WTC11 (cell line): ENCODE measurements at regions not wholly inside any gene's neighbourhood (a gene's known extent, or its start where the extent isn't known, plus 50 kb on each side); places are given as distances from the start of the nearest gene placed in this dataset.

Experiments
- ATAC-seq: fragments of 200-7000 bp; cut with Tn5 transposase; 2 replicates; pipeline ENCODE4 v1.10.0; 2021; ENCODE audit warnings: mild to moderate bottlenecking, moderate library complexity
- CTCF ChIA-PET: fragments of 300-600 bp; sonication (Branson Sonifier 250); formaldehyde crosslinking; loops from one replicate; lab custom pipeline; 2021; ENCODE audit warnings: antibody characterized with exemption; lab: Charles Lee
- POLR2A ChIA-PET: fragments of 350-600 bp; sonication (Branson Sonifier 250); formaldehyde crosslinking; loops from one replicate; lab custom pipeline; 2021; ENCODE audit warnings: antibody characterized with exemption; lab: Charles Lee
- DNase-seq: peaks from one replicate; pipeline ENCODE4 v3.0.0; 2021; ENCODE audit warnings: low spot score
- H3K27ac Mint-ChIP-seq: 2 replicates; pipeline ENCODE4 v1.8.0; 2021; ENCODE audit warnings: mixed read lengths
- H3K27me3 Mint-ChIP-seq: 2 replicates; pipeline ENCODE4 v1.8.0; 2021; ENCODE audit warnings: low read depth, mild to moderate bottlenecking, moderate library complexity, mixed read lengths
- H3K36me3 Mint-ChIP-seq: 2 replicates; pipeline ENCODE4 v1.8.0; 2021; ENCODE audit warnings: mixed read lengths
- H3K4me1 Mint-ChIP-seq: 2 replicates; pipeline ENCODE4 v1.8.0; 2022; ENCODE audit warnings: mixed read lengths
- H3K4me3 Mint-ChIP-seq: 2 replicates; pipeline ENCODE4 v1.8.0; 2021; ENCODE audit warnings: mild to moderate bottlenecking, moderate library complexity, mixed read lengths
- H3K9me3 Mint-ChIP-seq: 2 replicates; pipeline ENCODE4 v1.8.0; 2021; ENCODE audit warnings: mixed read lengths
- CREB1 ChIP-seq: sonication (generic); formaldehyde crosslinking; IDR thresholded peaks from 2 replicates; pipeline ENCODE4 v1.8.0; 2023; ENCODE audit warnings: mild to moderate bottlenecking, missing genetic modification reagents
- E2F1 ChIP-seq: sonication (generic); formaldehyde crosslinking; IDR thresholded peaks from 2 replicates; pipeline ENCODE4 v1.8.0; 2022; ENCODE audit warnings: mild to moderate bottlenecking, missing genetic modification reagents
- ETV6 ChIP-seq: sonication (generic); formaldehyde crosslinking; IDR thresholded peaks from 2 replicates; pipeline ENCODE4 v1.8.1; 2022; ENCODE audit warnings: mild to moderate bottlenecking, missing genetic modification reagents
- GRHL2 ChIP-seq: fragments of 250-450 bp; sonication (Bioruptor Pico); IDR thresholded peaks from 2 replicates; pipeline ENCODE4 v1.8.0; 2022; ENCODE audit warnings: mild to moderate bottlenecking, moderate library complexity; ENCODE audit not compliant: insufficient replicate concordance, severe bottlenecking
- HMGXB4 ChIP-seq: sonication (generic); formaldehyde crosslinking; IDR thresholded peaks from 2 replicates; pipeline ENCODE4 v1.8.1; 2023; ENCODE audit warnings: mild to moderate bottlenecking, moderate library complexity, missing genetic modification reagents
- IRF2 ChIP-seq: sonication (generic); formaldehyde crosslinking; IDR thresholded peaks from 2 replicates; pipeline ENCODE4 v1.8.0; 2022; ENCODE audit warnings: low read depth, missing genetic modification reagents, borderline replicate concordance
- JUN ChIP-seq: sonication (generic); formaldehyde crosslinking; IDR thresholded peaks from 2 replicates; pipeline ENCODE4 v1.8.0; 2023; ENCODE audit warnings: mild to moderate bottlenecking, missing genetic modification reagents
- KAT7 ChIP-seq: sonication (generic); formaldehyde crosslinking; IDR thresholded peaks from 2 replicates; pipeline ENCODE4 v1.8.1; 2023; ENCODE audit warnings: missing genetic modification reagents, mild to moderate bottlenecking, borderline replicate concordance
- NFATC4 ChIP-seq: fragments of 250-450 bp; sonication (Bioruptor Pico); IDR thresholded peaks from 2 replicates; pipeline ENCODE4 v1.9.0; 2021; ENCODE audit warnings: mild to moderate bottlenecking
- PRDM15 ChIP-seq: sonication (generic); formaldehyde crosslinking; IDR thresholded peaks from 2 replicates; pipeline ENCODE4 v1.8.0; 2022; ENCODE audit warnings: missing genetic modification reagents
- PRRX2 ChIP-seq: fragments of 250-450 bp; sonication (Bioruptor Pico); IDR thresholded peaks from 2 replicates; pipeline ENCODE4 v1.8.0; 2021; ENCODE audit warnings: mild to moderate bottlenecking
- ZBTB21 ChIP-seq: sonication (generic); formaldehyde crosslinking; IDR thresholded peaks from 2 replicates; pipeline ENCODE4 v1.8.1; 2023; ENCODE audit warnings: mild to moderate bottlenecking, missing genetic modification reagents, borderline replicate concordance
- ZNF219 ChIP-seq: sonication (generic); formaldehyde crosslinking; IDR thresholded peaks from 2 replicates; pipeline ENCODE4 v1.8.0; 2023; ENCODE audit warnings: missing genetic modification reagents, mild to moderate bottlenecking, borderline replicate concordance
- ZNF396 ChIP-seq: fragments of 250-450 bp; sonication (Bioruptor Pico); IDR thresholded peaks from 2 replicates; pipeline ENCODE4 v1.8.0; 2021; ENCODE audit warnings: mild to moderate bottlenecking, moderate library complexity, borderline replicate concordance
- TF ChIP-seq, protein P1 (sequence below): sonication (generic); formaldehyde crosslinking; IDR thresholded peaks from 2 replicates; pipeline ENCODE4 v1.8.1; 2023; ENCODE audit warnings: mild to moderate bottlenecking, missing genetic modification reagents
- TF ChIP-seq, protein P2 (sequence below): sonication (generic); formaldehyde crosslinking; IDR thresholded peaks from 2 replicates; pipeline ENCODE4 v1.8.1; 2022; ENCODE audit warnings: low read depth, mild to moderate bottlenecking, moderate library complexity, missing genetic modification reagents, borderline replicate concordance
- TF ChIP-seq, protein P3 (sequence below): sonication (generic); formaldehyde crosslinking; IDR thresholded peaks from 2 replicates; pipeline ENCODE4 v1.8.0; 2022; ENCODE audit warnings: mild to moderate bottlenecking, missing genetic modification reagents

DNA sequence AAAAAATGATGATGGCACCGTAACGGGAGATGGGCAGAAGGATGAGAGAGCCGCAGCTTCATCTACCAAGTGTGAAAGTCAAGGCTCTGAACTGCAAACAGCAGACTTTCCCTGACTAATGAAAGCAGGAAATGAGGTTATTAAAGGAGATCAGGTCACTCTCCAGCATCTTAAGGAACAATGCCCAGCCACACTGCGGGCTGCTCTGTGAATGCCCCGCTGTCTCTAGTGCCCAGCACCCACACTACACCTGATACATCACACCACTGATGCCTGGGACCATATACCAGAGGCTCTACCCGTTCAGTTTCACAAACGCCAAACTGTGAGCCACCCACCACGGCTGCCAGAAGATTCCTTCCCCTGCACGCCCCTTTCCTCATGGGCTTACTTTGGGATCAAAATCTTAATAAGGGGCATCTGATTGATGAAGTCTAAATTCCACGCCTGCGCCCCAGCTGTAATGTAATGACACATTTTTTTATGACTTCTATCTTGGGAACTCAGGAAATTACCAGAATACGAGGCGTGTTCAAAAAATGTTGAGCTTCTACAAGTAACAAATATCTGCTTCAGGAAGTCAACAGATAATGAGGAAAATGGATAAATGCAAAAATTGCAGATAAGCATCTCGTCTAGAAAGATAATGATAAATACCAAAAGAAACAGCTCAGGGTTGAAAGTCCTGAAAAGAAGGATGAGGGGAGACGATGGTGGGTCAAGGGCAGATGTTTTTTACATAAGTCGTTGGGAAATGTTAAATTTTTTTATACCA lies 72.0 kb downstream of the MIS18A start:
- TF ChIP-seq PRRX2 (CRISPR knock-in tag) (no peak), PRDM15 (no peak), NFATC4 (CRISPR knock-in tag) (no peak), ZNF396 (no peak), CREB1 (CRISPR knock-in tag) (no peak), JUN (CRISPR knock-in tag) (no peak), ZNF219 (no peak), HMGXB4 (CRISPR knock-in tag) (no peak), IRF2 (CRISPR knock-in tag) (no peak), ZBTB21 (CRISPR knock-in tag) (no peak)
- TF ChIP-seq, protein P1, sequence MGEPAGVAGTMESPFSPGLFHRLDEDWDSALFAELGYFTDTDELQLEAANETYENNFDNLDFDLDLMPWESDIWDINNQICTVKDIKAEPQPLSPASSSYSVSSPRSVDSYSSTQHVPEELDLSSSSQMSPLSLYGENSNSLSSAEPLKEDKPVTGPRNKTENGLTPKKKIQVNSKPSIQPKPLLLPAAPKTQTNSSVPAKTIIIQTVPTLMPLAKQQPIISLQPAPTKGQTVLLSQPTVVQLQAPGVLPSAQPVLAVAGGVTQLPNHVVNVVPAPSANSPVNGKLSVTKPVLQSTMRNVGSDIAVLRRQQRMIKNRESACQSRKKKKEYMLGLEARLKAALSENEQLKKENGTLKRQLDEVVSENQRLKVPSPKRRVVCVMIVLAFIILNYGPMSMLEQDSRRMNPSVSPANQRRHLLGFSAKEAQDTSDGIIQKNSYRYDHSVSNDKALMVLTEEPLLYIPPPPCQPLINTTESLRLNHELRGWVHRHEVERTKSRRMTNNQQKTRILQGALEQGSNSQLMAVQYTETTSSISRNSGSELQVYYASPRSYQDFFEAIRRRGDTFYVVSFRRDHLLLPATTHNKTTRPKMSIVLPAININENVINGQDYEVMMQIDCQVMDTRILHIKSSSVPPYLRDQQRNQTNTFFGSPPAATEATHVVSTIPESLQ (CRISPR knock-in tag) = no peak
- TF ChIP-seq, protein P2, sequence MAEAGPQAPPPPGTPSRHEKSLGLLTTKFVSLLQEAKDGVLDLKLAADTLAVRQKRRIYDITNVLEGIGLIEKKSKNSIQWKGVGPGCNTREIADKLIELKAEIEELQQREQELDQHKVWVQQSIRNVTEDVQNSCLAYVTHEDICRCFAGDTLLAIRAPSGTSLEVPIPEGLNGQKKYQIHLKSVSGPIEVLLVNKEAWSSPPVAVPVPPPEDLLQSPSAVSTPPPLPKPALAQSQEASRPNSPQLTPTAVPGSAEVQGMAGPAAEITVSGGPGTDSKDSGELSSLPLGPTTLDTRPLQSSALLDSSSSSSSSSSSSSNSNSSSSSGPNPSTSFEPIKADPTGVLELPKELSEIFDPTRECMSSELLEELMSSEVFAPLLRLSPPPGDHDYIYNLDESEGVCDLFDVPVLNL (CRISPR knock-in tag) = no peak
- TF ChIP-seq, protein P3, sequence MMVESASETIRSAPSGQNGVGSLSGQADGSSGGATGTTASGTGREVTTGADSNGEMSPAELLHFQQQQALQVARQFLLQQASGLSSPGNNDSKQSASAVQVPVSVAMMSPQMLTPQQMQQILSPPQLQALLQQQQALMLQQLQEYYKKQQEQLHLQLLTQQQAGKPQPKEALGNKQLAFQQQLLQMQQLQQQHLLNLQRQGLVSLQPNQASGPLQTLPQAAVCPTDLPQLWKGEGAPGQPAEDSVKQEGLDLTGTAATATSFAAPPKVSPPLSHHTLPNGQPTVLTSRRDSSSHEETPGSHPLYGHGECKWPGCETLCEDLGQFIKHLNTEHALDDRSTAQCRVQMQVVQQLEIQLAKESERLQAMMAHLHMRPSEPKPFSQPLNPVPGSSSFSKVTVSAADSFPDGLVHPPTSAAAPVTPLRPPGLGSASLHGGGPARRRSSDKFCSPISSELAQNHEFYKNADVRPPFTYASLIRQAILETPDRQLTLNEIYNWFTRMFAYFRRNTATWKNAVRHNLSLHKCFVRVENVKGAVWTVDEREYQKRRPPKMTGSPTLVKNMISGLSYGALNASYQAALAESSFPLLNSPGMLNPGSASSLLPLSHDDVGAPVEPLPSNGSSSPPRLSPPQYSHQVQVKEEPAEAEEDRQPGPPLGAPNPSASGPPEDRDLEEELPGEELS (CRISPR knock-in tag) = no peak
- Mint-ChIP-seq H3K4me1 (peaks cover 3% of the 10 kb centered on the region; the same call in 1 of the 2 replicates), H3K27me3 (no peaks in the 10 kb centered on the region), H3K4me3 (no peak overlapping the region), H3K27ac (no peak overlapping the region), H3K9me3 (no peaks in the 10 kb centered on the region), H3K36me3 (no peaks in the 10 kb centered on the region)
- ChIA-PET POLR2A (no interaction called here), CTCF (interaction anchor here (1.3 kb wide), 1 partner anchor 130 kb away, joined by 4 read pairs; no protein-coding TSS in a partner anchor)
- DNase-seq = no peak
- ATAC-seq = no peak; the same call in 1 of the 2 replicates

GRCh38 chr21:32203877-32204480 lies 74.9 kb downstream of the MIS18A start:
- Mint-ChIP-seq H3K4me1 (peaks cover 3% of the 10 kb centered on the region; the same call in 1 of the 2 replicates), H3K36me3 (no peaks in the 10 kb centered on the region), H3K9me3 (no peaks in the 10 kb centered on the region), H3K27ac (no peak overlapping the region), H3K4me3 (no peak overlapping the region), H3K27me3 (no peaks in the 10 kb centered on the region)
- ATAC-seq (no peak), DNase-seq (no peak)
- ChIA-PET CTCF (no interaction called here), POLR2A (no interaction called here)
- TF ChIP-seq E2F1 (CRISPR knock-in tag) = no peak
- TF ChIP-seq ETV6 (CRISPR knock-in tag) = no peak
- TF ChIP-seq GRHL2 (CRISPR knock-in tag) = no peak
- TF ChIP-seq KAT7 (CRISPR knock-in tag) = no peak
